B cell (primary cell): ENCODE measurements at regions not wholly inside any gene's neighbourhood (a gene's known extent, or its start where the extent isn't known, plus 50 kb on each side); places are given as distances from the start of the nearest gene placed in this dataset.

Experiments
- CTCF ChIP-seq: fragments of 200-600 bp; IDR thresholded peaks from one replicate; pipeline ENCODE4 v1.8.0; 2022; ENCODE audit warnings: antibody characterized with exemption, mild to moderate bottlenecking
- EZH2 ChIP-seq: IDR thresholded peaks from 2 replicates; pipeline ENCODE4 v1.6.1; 2012; ENCODE audit warnings: borderline replicate concordance, low read depth, mild to moderate bottlenecking, moderate library complexity, low read length; ENCODE audit not compliant: insufficient read depth, poor library complexity, severe bottlenecking

DNA sequence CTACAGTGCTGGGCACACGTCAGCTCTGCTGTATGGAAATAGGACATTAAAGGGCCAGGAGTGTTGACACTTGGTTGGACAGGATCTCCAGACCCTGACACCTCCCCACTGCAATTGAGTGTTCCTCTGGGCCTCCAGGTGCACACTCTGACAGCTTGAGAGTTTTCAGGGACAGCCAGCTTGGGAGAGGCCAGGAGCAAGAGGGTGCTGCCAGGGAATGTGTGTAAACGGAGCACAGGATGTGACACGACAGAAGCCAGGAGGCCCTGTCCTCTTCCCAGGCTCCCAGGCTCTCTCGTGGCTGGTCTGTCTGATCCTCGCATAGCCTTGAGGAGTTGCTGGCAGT, 318.1 kb upstream of the HS6ST1 start:
- TF ChIP-seq EZH2 (no peak), CTCF (no peak)
